GM18511 (cell line): ENCODE measurements at regions not wholly inside any gene's neighbourhood (a gene's known extent, or its start where the extent isn't known, plus 50 kb on each side); places are given as distances from the start of the nearest gene placed in this dataset.
A peak's percentile ranks its signal among the peaks of the same experiment; 100 is the strongest.

Experiments used
- ATAC-seq: cut with Tn5 transposase; IDR thresholded peaks from one replicate; pipeline ENCODE4 v1.9.1; 2021; ENCODE audit warnings: mild to moderate bottlenecking, moderate library complexity; ENCODE audit not compliant: unreplicated experiment

GRCh38 chr3:135458541-135459322, 506.8 kb upstream of the PPP2R3A start:
- ATAC-seq = no peak

GRCh38 chr3:135460273-135460672, 505.3 kb upstream of the PPP2R3A start:
- ATAC-seq = no peak

GRCh38 chr3:135471911-135472310, 493.6 kb upstream of the PPP2R3A start:
- ATAC-seq = no peak

GRCh38 chr3:135473449-135473848, 492.1 kb upstream of the PPP2R3A start:
- no peak for ATAC-seq

GRCh38 chr3:135487261-135487660, 478.3 kb upstream of the PPP2R3A start:
- no peak for ATAC-seq

- no peak for ATAC-seq
Observed at GRCh38 chr3:135490219-135490915, 475.2 kb upstream of the PPP2R3A start.

GRCh38 chr3:135491491-135492205, 473.9 kb upstream of the PPP2R3A start:
- ATAC-seq = no peak

- no peak for ATAC-seq
Observed at GRCh38 chr3:135495891-135496290, 469.6 kb upstream of the PPP2R3A start.

- no peak for ATAC-seq
Observed at GRCh38 chr3:135497979-135498378, 467.5 kb upstream of the PPP2R3A start.

- ATAC-seq = no peak
Observed at GRCh38 chr3:135499426-135499825, 466.1 kb upstream of the PPP2R3A start.

GRCh38 chr3:135500034-135500433, 465.5 kb upstream of the PPP2R3A start:
- ATAC-seq = no peak

- no peak for ATAC-seq
Observed at GRCh38 chr3:135503065-135503759, 462.3 kb upstream of the PPP2R3A start.

- peak; percentile 85 for ATAC-seq
Observed at GRCh38 chr3:135503760-135504686, 461.5 kb upstream of the PPP2R3A start.

- ATAC-seq = no peak
Observed at GRCh38 chr3:135513106-135514059, 452.1 kb upstream of the PPP2R3A start.

- ATAC-seq = no peak
Observed at GRCh38 chr3:135514060-135514448, 451.5 kb upstream of the PPP2R3A start.

- ATAC-seq = no peak
Observed at GRCh38 chr3:135516143-135516542, 449.4 kb upstream of the PPP2R3A start.

GRCh38 chr3:135528413-135529015, 437.0 kb upstream of the PPP2R3A start:
- ATAC-seq = no peak

- no peak for ATAC-seq
Observed at GRCh38 chr3:135532021-135532420, 433.5 kb upstream of the PPP2R3A start.

- ATAC-seq = no peak
Observed at GRCh38 chr3:135538123-135538522, 427.4 kb upstream of the PPP2R3A start.
